NCI-H1092 treated with DMSO at 0.1 percent for 48 hours (cell line): ENCODE measurements at regions not wholly inside any gene's neighbourhood (a gene's known extent, or its start where the extent isn't known, plus 50 kb on each side); places are given as distances from the start of the nearest gene placed in this dataset.

Experiments
- DNase-seq: peaks from one replicate; lab custom pipeline; 2025; lab: John Stamatoyannopoulos, UW

GRCh38 chr10:10311966-10312365, 705.7 kb upstream of the CELF2 start:
- DNase-seq = no peak

DNA sequence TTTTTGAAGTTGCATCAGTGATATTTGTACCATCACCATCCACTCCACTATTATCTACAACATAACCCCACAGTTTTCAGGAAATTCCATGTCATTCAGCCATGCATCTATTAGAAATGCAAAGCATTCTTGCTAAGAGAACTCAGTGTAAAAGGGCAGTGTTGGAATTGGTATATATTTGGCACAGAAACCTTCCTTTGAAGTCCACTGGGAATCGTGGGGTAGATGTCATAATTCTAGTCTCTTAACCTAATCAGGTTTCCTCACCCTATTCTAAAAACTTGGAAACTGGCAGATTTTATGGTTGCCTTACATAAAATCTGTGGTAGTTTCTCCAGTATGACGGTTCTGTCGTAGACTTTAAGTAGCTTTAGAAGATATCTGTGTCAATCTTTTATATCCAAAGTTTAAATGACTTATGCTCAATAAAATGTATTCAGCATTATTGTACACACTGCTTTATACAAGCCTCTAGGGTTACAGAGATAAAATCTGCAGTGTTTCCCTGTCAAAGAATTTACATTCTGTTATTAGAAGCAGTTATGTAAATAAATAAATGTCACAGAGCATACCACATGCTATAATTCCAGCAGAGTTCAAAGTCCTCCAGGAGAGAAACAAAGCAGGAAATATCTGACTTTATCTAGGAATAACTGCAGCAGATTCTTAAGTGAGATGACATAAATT, 704.4 kb upstream of the CELF2 start:
- no peak for DNase-seq

DNA sequence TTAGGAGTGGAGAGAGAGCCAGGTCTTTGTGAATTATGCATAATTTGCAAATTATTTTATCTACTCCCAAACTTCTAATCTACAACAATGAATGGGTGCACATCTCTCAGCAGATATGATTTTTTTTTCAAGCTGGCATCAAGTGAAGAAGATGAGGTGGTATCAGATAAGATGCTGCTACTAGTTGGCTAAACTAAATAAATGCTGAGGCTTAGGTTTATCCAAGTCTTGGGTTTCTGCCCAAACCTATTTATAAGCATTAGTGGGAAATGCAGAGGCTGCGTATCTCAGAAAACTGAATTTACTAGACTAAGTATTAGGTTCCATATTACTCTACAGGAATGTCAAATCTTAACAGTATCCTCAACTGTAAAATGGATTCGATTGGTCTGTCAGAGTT, 703.0 kb upstream of the CELF2 start:
- no peak for DNase-seq

DNA sequence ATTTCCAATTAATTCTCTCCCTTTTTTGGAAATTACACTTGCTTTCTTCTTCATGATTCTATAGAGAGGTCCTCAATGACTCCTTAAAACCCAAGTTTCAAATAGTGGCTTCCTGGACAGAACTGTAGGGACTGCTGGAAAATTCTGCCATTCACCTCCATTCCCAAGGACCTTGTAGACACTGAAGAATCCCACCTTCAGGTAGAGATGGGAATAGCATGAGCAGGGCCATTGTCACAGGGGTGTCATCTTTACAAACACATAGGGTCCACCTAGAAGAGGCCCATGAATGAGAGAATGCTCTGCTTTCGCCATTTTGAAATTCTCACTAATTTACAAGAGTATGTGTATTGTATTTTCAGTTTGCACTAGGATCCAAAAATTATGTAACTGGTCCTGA, 701.7 kb upstream of the CELF2 start:
- no peak for DNase-seq

DNA sequence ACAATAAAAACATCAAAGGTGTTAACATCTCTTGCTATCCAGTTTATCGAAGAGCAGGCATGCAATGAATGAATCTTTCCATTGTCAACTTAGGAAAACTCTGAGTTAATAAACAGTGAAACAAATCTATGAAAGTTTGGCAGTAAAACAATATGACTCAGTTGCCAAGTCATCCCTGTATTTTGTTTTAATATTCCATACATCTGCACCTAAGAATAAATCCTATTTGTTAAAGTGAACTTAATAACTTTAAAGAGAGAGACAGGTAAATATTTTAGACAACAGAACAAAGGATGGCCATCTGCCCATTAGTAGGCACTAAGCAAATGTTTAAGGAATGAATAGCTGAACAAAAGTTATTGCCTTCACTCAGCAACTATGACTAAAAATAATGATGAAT, 700.5 kb upstream of the CELF2 start:
- no peak for DNase-seq

- DNase-seq = no peak
Measured at GRCh38 chr10:10318856-10319255, 698.8 kb upstream of the CELF2 start.

DNA sequence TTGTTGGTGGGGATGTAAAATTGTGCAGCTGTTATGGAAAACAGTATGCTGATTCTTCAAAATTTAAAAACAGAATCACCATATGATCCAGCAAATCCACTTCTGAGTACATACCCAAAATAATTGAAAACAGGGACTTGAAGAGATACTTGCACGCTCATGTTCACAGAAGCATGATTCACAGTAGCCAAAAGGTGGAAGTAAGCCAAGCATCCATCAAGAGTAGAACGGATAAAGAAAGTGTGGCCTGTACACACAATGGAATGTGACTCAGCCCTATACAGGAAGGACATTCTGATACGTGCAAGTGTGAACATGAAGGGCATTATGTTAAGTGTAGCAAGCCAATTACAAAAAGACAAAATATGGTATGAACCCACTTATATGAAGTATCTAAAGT, 696.7 kb upstream of the CELF2 start:
- DNase-seq = no peak

DNA sequence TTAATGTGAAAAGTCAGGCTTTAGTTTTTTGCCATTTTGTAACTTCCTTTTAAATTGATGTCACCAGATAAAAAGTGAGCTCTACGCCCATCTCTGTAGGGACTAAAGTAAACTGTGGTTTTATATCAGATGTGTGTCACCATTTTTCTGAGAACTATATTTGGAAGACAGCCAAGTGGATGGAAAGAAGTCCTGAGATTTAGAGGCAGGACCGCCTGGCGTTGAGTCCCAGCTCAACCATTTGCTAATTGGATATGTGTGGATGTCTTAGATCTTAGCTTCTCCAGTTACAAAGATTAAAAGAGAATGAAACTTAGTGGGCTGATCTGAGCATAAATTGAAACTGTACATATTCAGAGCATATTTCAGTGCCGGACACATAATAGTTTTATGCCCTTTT, 691.6 kb upstream of the CELF2 start:
- no peak for DNase-seq

DNA sequence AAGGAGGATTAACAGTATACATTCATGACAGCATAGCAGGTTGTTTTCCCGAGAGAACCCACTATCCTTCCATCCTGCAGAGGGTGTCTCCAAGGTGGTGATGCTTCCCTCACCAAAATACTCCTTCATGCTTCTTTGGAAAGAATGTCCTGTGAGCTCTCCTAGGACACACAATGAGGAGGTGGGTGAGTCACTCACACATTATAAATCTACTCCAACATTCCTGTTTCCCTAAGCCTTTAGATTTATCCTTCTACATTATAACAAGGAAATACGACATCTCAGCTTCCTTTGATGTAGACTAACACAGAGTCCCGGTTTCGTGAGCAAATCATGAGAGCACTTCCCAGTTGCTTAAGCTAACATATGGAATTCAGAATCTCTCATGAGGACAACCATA, 689.7 kb upstream of the CELF2 start:
- no peak for DNase-seq

GRCh38 chr10:10330418-10330817, 687.3 kb upstream of the CELF2 start:
- no peak for DNase-seq

GRCh38 chr10:10332786-10333185, 684.9 kb upstream of the CELF2 start:
- DNase-seq = no peak

GRCh38 chr10:10333622-10334021, 684.0 kb upstream of the CELF2 start:
- no peak for DNase-seq

GRCh38 chr10:10338339-10338738, 679.3 kb upstream of the CELF2 start:
- DNase-seq = no peak

GRCh38 chr10:10346390-10347150, 671.1 kb upstream of the CELF2 start:
- DNase-seq = no peak

DNA sequence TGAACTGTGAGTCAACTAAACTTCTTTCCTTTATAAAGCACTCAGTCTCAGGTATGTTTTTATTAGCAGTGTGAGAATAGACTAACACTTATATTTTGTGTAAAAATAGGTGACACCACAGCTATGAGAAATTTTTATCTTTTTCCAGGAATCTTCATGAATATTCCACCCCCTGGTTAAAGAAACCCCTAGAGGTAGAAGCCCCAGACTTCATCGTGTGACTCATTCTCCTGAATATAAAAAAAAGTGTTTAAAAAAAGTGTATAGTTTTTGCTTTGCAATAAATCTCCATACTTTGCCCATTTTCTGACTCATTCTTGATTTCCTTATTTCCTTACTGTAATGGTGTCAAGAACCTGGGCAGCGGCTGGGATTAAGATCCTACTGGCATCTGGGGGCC, 667.6 kb upstream of the CELF2 start:
- no peak for DNase-seq

GRCh38 chr10:10351451-10351850, 666.2 kb upstream of the CELF2 start:
- no peak for DNase-seq

DNA sequence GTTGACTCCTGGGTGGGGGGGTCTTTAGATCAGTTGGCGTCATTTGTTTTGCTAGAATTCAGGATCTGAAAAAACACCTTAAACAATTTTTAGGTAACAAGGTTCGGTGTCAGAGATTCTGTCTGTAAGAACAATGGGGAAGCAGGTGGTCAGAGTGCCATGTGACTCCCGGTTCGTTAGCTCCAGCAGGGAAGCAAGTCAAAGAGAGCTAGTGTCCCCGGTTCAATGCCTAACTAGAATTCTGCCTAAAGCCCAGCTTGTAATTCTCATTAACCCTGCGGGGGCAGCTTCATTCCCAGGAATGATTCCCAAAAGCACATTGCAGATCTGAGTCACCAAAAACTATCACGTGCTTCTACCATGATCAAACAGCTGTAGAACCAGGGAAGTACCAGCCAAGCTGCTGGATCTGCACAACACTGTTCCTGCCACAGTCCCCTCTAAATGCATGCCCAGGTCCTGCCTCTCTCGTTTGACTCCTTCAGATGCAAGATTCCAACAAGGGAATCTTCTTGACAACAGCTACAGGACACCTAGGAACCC, 664.3 kb upstream of the CELF2 start:
- no peak for DNase-seq

DNA sequence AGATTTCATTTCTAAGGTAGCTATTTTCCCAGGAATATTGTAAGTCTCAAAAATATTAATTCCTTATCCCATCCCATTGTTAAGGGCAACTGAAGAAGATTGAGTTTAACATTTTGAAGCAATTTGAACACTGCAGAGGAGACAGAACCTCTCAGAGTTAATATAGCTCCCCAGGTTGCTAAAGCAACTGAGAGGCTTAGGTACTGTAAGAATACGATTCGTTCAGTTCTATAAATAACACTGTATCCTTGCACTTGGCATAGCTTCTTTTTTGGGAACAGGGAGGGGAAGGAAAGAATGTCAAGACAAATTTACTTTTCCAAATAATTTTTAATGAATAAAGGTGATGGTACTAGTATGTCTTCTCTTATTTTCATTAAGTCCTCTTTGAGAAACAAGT, 658.4 kb upstream of the CELF2 start:
- DNase-seq = no peak

DNA sequence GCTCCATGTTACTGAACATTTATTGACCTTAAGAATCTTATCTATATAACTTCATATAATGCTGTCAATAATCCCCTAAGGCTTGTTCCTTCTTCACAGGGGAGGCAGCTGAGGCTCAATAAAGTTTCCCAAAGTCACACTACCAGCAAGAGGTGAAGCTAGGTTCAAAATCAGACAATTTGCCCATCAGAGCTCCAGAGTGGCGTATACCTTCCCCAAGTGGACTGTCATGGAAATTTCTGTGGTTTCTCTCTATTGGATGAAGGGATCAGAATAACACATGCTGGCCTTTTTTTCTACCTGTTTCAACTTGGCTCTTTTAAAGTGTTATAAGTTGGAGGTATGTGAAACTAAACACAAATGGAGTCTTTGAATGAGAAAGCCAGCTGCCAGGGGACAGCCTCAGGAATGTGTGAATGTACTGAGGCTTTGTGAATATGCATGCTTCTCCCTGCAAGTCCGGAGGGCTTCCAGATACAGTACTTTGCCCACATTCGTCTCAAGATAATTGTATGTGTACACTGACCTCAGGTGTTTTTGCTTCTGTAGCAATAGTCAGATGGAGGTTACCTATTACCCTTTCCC, 656.3 kb upstream of the CELF2 start:
- no peak for DNase-seq

GRCh38 chr10:10362800-10363199, 654.9 kb upstream of the CELF2 start:
- DNase-seq = no peak

DNA sequence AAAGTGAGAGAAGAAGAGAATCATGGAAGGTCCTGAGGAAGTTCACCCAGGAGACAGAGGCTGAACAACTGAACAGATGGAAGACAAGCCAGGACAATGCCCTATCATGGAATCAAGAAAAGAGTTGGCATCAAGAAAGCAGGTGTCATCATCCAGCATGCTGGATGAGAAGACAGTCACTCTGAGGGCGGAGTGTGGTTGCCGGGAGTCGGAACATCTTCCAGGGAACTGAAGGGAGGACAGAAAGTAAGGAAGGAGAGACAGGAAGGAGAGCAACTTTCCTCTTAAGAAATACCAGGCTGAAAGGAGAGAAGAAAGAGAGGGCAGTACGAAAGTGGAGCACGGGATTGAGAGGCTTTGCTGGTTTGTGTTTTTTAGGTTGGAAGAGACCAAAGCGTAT, 654.5 kb upstream of the CELF2 start:
- DNase-seq = no peak

- no peak for DNase-seq
Measured at GRCh38 chr10:10364902-10365301, 652.8 kb upstream of the CELF2 start.

GRCh38 chr10:10365676-10366075, 652.0 kb upstream of the CELF2 start:
- no peak for DNase-seq
